ENCODE measurements at regions not wholly inside any gene's neighbourhood (a gene's known extent, or its start where the extent isn't known, plus 50 kb on each side); places are given as distances from the start of the nearest gene placed in this dataset.

- TF ChIP-seq POLR2AphosphoS5 (IDR thresholded peaks at IDR 0.05; ENCODE audit: low read depth): no peak
- TF ChIP-seq CREB1 (CRISPR knock-in tag; IDR thresholded peaks at IDR 0.05; ENCODE audit: low read depth): no peak
- no peak for TF ChIP-seq ZNF331 (CRISPR knock-in tag; IDR thresholded peaks at IDR 0.05; ENCODE audit: low read depth)
- no peak for TF ChIP-seq JUNB (IDR thresholded peaks at IDR 0.05; ENCODE audit: unreplicated experiment)
- TF ChIP-seq EZH2 (IDR thresholded peaks at IDR 0.05; ENCODE audit: low read depth, unreplicated experiment): no peak
Observed at GRCh38 chr12:127083008-127083949, 1183.7 kb upstream of the TMEM132C start (continued).

DNA sequence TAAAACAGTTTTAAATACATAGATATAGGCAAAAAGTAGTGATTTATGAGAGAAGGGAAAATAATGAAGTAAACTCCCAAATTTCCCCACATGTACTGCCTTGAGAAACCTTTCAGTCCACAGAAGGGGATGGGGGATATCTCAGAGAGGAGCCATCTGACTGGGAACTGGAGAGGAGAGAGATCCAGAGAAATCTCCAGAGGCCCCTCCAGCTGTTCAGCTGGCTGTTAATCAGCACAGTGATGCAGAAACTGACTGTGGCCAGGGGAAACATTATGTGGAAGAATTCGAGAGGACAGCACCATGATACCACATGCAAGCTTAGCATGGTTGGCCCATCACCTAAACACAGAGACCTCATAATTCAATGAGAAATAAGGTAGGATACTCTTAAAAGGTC, 1165.9 kb upstream of the TMEM132C start:
- no peak overlapping the region for H3K27ac Mint-ChIP-seq
- no peaks in the 10 kb centered on the region for H3F3A ChIP-seq (replicated peaks; ENCODE audit: low read depth)
- H3K27ac ChIP-seq (ENCODE audit: low read depth): no peak overlapping the region
- H3K36me3 ChIP-seq (ENCODE audit: insufficient read depth): no peaks in the 10 kb centered on the region
- no peak overlapping the region for H3K4me2 ChIP-seq
- H3K9me2 ChIP-seq (ENCODE audit: insufficient read depth): no peaks in the 10 kb centered on the region
- ATAC-seq (no peak), DNase-seq (ENCODE audit: low spot score) (no peak)
- no peaks in the 10 kb centered on the region for H4K20me1 ChIP-seq (replicated peaks; ENCODE audit: insufficient read depth)
- H3K27me3 ChIP-seq (ENCODE audit: insufficient read depth): no peaks in the 10 kb centered on the region
- peaks cover 18% of the 10 kb centered on the region for H3K36me3 Mint-ChIP-seq (ENCODE audit: low read depth)
- no peak overlapping the region for H2AFZ ChIP-seq
- no peaks in the 10 kb centered on the region for H3K4me1 ChIP-seq (ENCODE audit: insufficient read depth)
- H3K9me3 Mint-ChIP-seq: peaks cover 59% of the 10 kb centered on the region
- H3K27me3 Mint-ChIP-seq (ENCODE audit: insufficient read depth, low read depth, poor library complexity): peaks cover 2% of the 10 kb centered on the region
- H3K4me3 Mint-ChIP-seq: no peak overlapping the region
- no peak overlapping the region for H3K4me3 ChIP-seq
- no peaks in the 10 kb centered on the region for H3K79me2 ChIP-seq (replicated peaks; ENCODE audit: insufficient read depth)
- no peaks in the 10 kb centered on the region for H3K4me1 Mint-ChIP-seq
- no peak for TF ChIP-seq CTCF (conservative IDR thresholded peaks at IDR 0.05; ENCODE audit: low read depth in 2 of 2)
- TF ChIP-seq EZH2 (IDR thresholded peaks at IDR 0.05; ENCODE audit: low read depth, unreplicated experiment): no peak
- TF ChIP-seq ETS1 (IDR thresholded peaks at IDR 0.05): no peak
- TF ChIP-seq EZH2phosphoT487 (IDR thresholded peaks at IDR 0.05; ENCODE audit: unreplicated experiment): no peak
- no peak for TF ChIP-seq STAT1 (IDR thresholded peaks at IDR 0.05; ENCODE audit: unreplicated experiment)
- no peak for TF ChIP-seq ZNF462 (CRISPR knock-in tag; IDR thresholded peaks at IDR 0.05)
- TF ChIP-seq NANOG (IDR thresholded peaks at IDR 0.05; ENCODE audit: borderline replicate concordance): no peak
- no peak for TF ChIP-seq JUNB (IDR thresholded peaks at IDR 0.05; ENCODE audit: unreplicated experiment)
- TF ChIP-seq POLR2AphosphoS5 (IDR thresholded peaks at IDR 0.05; ENCODE audit: low read depth): no peak
